NB4 (cell line): ENCODE measurements at regions not wholly inside any gene's neighbourhood (a gene's known extent, or its start where the extent isn't known, plus 50 kb on each side); places are given as distances from the start of the nearest gene placed in this dataset.

ENCODE experiments used
- DNase-seq: peaks from one replicate; pipeline ENCODE4 v3.0.0; 2010; ENCODE audit warnings: low read depth
- H3K4me3 ChIP-seq: one replicate; pipeline ENCODE4 v1.5.1; 2011; ENCODE audit warnings: mild to moderate bottlenecking, low read depth, low read length, moderate library complexity
- MYC ChIP-seq: IDR thresholded peaks from 2 replicates; pipeline ENCODE4 v1.6.1; 2011; ENCODE audit warnings: low read depth, low read length
- POLR2A ChIP-seq: IDR thresholded peaks from 2 replicates; pipeline ENCODE4 v1.6.1; 2011; ENCODE audit warnings: mild to moderate bottlenecking; ENCODE audit not compliant: insufficient read length; ENCODE audit errors: extremely low read depth
- TF ChIP-seq, protein P1 (sequence below): IDR thresholded peaks from 2 replicates; pipeline ENCODE4 v1.6.1; 2011; ENCODE audit warnings: low read depth, low read length
- TF ChIP-seq, protein P2 (sequence below): IDR thresholded peaks from one replicate; pipeline ENCODE4 v1.5.1; 2012; ENCODE audit warnings: low read depth, low read length

DNA sequence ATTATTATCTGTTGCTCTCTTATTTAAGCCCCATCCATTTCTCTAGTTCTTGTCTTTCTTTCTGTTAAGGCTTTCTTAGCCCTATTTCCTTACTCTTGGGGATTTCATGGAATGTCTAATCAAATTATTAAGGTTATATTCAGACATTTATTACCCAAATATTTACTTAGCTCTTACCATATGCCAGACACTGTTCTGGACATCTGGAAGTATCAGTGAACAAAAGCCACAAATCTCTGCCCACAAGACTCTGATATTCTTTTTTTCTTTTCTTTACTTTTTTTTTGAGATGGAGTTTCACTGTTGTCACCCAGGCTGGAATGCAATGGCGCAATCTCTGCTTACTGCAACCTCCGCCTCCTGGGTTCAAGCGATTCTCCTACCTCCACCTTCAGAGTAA, 74.3 kb upstream of the NBL1 start:
- H3K4me3 ChIP-seq, result no peak overlapping the region
- TF ChIP-seq MYC, result no peak
- TF ChIP-seq POLR2A, result no peak
- TF ChIP-seq, protein P1, sequence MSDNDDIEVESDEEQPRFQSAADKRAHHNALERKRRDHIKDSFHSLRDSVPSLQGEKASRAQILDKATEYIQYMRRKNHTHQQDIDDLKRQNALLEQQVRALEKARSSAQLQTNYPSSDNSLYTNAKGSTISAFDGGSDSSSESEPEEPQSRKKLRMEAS, result no peak
- TF ChIP-seq, protein P2, sequence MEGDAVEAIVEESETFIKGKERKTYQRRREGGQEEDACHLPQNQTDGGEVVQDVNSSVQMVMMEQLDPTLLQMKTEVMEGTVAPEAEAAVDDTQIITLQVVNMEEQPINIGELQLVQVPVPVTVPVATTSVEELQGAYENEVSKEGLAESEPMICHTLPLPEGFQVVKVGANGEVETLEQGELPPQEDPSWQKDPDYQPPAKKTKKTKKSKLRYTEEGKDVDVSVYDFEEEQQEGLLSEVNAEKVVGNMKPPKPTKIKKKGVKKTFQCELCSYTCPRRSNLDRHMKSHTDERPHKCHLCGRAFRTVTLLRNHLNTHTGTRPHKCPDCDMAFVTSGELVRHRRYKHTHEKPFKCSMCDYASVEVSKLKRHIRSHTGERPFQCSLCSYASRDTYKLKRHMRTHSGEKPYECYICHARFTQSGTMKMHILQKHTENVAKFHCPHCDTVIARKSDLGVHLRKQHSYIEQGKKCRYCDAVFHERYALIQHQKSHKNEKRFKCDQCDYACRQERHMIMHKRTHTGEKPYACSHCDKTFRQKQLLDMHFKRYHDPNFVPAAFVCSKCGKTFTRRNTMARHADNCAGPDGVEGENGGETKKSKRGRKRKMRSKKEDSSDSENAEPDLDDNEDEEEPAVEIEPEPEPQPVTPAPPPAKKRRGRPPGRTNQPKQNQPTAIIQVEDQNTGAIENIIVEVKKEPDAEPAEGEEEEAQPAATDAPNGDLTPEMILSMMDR, result no peak
- no peak for DNase-seq

DNA sequence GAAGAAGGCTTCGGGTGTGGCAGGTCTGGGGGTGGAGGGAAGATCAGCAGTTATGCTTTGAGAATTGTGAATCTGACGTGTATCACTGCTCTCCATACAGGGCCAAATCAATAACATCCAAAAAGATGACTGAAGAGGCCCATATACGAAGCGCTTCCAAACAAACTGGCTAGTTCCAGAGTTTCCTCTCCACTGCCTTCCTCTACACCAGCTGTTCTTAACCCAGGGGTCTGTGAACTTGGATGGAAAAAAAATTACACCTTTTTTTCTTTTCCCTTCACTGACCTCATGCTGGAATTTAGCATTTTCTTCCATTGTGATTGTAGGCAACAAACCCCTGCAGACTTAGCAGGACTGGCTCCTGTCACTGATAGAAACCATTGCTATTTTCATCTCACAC, 77.1 kb upstream of the NBL1 start:
- TF ChIP-seq MYC, result no peak
- TF ChIP-seq, protein P1, result no peak
- TF ChIP-seq, protein P2, result no peak
- no peak for DNase-seq
- no peak overlapping the region for H3K4me3 ChIP-seq

DNA sequence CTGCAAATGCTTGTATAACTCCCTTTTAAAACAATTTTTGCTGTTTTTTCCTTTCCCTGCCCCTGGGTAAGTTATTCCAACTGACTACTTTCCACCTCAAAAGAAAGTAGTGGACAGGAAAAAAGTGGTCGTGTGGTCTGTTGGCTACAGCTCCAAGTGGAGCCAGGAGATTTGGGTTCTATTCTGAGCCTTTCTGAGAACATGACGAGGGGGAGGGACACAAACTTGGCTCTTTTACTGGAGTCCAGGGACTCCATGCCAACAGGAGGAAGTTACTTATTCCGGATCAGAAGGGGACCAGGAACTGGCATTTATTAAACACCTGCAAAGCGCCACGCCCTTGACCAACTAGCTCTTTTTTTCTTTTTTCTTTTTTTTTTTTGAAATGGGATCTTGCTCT, 79.0 kb upstream of the CAPZB start:
- H3K4me3 ChIP-seq, result no peak overlapping the region
- no peak for DNase-seq
- TF ChIP-seq MYC, result no peak
- TF ChIP-seq, protein P1, result no peak
- TF ChIP-seq, protein P2, result no peak
- TF ChIP-seq POLR2A, result no peak

DNA sequence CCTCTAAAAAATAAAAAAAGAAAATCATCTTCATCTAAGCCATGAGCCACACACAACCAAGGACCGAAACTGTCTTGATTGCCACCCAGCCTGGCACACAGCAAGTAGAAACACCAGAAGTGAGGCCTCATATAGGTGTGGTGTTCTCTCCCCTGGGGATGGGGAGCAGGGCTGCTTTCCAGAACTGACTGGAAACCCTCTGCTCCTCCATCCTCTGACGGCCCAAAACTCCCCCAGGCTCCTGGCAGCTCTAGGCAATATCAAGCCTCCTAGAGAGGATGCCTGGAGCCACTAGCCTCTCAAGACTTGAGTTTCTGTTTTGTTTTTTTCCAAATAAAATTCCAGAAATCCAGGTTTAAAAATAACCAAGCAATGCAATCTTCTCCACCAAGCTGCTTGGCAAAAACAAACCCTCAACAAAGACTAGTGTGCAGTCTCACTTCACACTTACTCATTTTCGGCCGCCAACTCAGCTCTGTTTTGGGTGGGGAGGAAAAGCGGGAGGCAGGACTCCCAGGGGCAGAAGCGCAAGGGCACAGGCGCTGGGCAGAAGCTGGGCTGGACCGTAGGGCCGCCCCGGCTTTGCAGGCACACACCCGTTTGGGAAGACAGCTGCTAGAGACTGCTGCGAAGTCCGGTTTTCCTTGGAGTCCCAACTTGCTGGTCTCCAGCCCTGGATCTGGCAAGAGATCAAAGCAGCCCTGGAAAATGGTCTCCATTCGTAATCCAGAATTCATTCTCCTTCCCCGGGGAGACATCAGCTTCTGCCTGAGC, 78.2 kb upstream of the CAPZB start:
- TF ChIP-seq POLR2A (no peak), MYC (no peak)
- TF ChIP-seq, protein P2, result no peak
- TF ChIP-seq, protein P1, result no peak
- DNase-seq, result no peak
- no peak overlapping the region for H3K4me3 ChIP-seq

DNA sequence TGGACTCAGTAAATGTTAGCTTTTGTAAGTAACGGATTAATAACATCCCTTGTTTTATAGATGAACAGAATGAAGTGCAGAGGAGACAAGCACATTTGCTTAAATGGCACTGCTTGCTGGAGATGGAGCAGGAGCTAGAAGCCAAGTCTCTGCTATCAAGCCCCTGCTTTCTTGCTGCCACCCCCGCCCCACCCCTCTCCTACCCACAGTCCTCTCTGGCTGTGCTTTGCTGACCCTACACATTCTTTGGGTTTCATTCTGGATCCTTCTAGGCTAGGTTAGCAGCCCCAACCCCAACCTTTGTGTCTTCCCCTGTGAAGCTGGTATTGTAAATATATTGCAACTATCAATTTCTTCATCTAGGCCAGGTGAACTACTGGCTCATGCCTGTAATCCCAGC, 77.5 kb upstream of the CAPZB start:
- TF ChIP-seq, protein P2, result no peak
- TF ChIP-seq, protein P1, result no peak
- TF ChIP-seq MYC, result no peak
- TF ChIP-seq POLR2A, result no peak
- no peak for DNase-seq
- no peak overlapping the region for H3K4me3 ChIP-seq
